Liver (tissue), 3 donors: ENCODE measurements at regions not wholly inside any gene's neighbourhood (a gene's known extent, or its start where the extent isn't known, plus 50 kb on each side); places are given as distances from the start of the nearest gene placed in this dataset.

Source experiments
- EGR1 ChIP-seq, 2 donors: IDR thresholded peaks; 2 replicates each; pipeline ENCODE4 v1.6.1; 2016 to 2018; ENCODE audit warnings: antibody characterized with exemption in 2 of 2, low read depth in 2 of 2
- FOXA1 ChIP-seq: IDR thresholded peaks from 2 replicates; pipeline ENCODE4 v1.6.1; 2016; ENCODE audit warnings: antibody characterized with exemption
- RAD21 ChIP-seq, 2 donors: IDR thresholded peaks; 2 replicates each; pipeline ENCODE4 v1.6.1; 2016; ENCODE audit warnings: antibody characterized with exemption in 2 of 2, mild to moderate bottlenecking in 2 of 2
- YY1 ChIP-seq: IDR thresholded peaks from 2 replicates; pipeline ENCODE4 v1.6.1; 2016; ENCODE audit warnings: antibody characterized with exemption, mild to moderate bottlenecking
- TF ChIP-seq, protein P1 (sequence below): fragments of 150-350 bp; IDR thresholded peaks from 2 replicates; pipeline ENCODE4 v1.5.1; 2017; ENCODE audit warnings: improper control_type of control experiment, low read depth, low read length; ENCODE audit not compliant: missing input control
- TF ChIP-seq, protein P2 (sequence below): IDR thresholded peaks from 2 replicates; pipeline ENCODE4 v1.6.1; 2016; ENCODE audit warnings: antibody characterized with exemption
- TF ChIP-seq, protein P3 (sequence below): IDR thresholded peaks from 2 replicates; pipeline ENCODE4 v1.6.1; 2016; ENCODE audit warnings: antibody characterized with exemption, mild to moderate bottlenecking
- donor health status: healthy.
- donor health status: healthy.

DNA sequence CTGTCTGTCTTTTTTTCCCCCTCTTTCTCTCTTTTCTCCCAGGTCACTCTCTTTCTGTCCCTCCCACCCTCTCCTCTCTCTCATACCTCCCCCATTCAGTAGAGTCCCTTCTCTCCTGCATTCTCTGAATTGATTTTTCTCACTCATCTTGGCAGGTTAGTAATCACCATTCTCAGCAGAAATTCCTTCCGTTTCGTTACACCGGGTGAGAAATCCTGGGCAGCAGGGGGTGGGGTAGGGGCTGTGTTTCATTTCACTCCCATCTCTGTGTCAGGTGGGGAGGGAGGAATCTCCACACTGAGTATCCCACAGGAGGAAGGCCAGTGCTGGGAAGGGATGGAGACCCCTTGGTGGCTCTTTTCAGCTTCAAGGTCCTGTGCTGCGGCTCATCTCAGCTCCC is 253.5 kb downstream of the MIAT start:
- TF ChIP-seq FOXA1 (no peak), YY1 (no peak), EGR1 (IDR thresholded peaks at IDR 0.05; ENCODE audit: low read depth in 2 of 2) (no peak), RAD21 (IDR thresholded peaks at IDR 0.05) (no peak)
- TF ChIP-seq, protein P1, sequence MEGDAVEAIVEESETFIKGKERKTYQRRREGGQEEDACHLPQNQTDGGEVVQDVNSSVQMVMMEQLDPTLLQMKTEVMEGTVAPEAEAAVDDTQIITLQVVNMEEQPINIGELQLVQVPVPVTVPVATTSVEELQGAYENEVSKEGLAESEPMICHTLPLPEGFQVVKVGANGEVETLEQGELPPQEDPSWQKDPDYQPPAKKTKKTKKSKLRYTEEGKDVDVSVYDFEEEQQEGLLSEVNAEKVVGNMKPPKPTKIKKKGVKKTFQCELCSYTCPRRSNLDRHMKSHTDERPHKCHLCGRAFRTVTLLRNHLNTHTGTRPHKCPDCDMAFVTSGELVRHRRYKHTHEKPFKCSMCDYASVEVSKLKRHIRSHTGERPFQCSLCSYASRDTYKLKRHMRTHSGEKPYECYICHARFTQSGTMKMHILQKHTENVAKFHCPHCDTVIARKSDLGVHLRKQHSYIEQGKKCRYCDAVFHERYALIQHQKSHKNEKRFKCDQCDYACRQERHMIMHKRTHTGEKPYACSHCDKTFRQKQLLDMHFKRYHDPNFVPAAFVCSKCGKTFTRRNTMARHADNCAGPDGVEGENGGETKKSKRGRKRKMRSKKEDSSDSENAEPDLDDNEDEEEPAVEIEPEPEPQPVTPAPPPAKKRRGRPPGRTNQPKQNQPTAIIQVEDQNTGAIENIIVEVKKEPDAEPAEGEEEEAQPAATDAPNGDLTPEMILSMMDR = no peak
- TF ChIP-seq, protein P2, sequence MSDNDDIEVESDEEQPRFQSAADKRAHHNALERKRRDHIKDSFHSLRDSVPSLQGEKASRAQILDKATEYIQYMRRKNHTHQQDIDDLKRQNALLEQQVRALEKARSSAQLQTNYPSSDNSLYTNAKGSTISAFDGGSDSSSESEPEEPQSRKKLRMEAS = no peak
- TF ChIP-seq, protein P3, sequence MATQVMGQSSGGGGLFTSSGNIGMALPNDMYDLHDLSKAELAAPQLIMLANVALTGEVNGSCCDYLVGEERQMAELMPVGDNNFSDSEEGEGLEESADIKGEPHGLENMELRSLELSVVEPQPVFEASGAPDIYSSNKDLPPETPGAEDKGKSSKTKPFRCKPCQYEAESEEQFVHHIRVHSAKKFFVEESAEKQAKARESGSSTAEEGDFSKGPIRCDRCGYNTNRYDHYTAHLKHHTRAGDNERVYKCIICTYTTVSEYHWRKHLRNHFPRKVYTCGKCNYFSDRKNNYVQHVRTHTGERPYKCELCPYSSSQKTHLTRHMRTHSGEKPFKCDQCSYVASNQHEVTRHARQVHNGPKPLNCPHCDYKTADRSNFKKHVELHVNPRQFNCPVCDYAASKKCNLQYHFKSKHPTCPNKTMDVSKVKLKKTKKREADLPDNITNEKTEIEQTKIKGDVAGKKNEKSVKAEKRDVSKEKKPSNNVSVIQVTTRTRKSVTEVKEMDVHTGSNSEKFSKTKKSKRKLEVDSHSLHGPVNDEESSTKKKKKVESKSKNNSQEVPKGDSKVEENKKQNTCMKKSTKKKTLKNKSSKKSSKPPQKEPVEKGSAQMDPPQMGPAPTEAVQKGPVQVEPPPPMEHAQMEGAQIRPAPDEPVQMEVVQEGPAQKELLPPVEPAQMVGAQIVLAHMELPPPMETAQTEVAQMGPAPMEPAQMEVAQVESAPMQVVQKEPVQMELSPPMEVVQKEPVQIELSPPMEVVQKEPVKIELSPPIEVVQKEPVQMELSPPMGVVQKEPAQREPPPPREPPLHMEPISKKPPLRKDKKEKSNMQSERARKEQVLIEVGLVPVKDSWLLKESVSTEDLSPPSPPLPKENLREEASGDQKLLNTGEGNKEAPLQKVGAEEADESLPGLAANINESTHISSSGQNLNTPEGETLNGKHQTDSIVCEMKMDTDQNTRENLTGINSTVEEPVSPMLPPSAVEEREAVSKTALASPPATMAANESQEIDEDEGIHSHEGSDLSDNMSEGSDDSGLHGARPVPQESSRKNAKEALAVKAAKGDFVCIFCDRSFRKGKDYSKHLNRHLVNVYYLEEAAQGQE = no peak
